ENCODE measurements at regions not wholly inside any gene's neighbourhood (a gene's known extent, or its start where the extent isn't known, plus 50 kb on each side); places are given as distances from the start of the nearest gene placed in this dataset.
"Not testable (repeated sequence)": the region's sequence is repeated elsewhere in the genome, so short reads cannot be mapped to it uniquely, and the experiment has no call there.

DNA sequence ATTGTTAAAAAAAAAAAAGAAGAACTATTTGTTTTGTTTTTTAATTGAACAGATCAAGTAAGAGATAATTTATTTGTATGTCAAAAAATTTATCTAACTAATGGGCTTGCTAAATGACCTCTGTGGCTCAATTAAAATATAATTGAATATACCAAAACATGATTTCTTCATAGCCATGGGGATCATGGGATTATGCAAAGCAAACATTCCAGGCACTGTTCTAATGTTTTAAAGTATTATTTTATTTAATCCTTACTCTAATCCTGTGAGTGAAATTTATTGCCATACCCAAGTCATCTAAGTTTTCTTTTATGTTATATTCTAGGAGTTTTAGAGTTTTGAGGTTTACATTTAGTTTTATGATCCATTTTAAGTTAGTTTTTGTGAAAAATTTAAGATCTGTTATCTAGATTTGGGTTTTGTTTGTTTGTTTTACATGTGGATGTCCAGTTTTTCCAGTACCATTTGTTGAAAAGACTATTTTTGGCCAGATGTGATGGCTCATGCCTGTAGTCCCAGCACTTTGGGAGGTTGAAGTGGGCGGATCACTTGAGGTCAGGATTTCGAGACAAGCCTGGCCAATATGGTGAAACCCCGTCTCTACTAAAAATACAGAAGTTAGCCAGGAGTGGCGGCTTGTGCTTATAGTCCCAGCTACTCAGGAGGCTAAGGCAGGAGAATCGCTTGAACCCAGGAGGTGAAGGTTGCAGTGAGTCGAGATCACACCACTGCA lies 52.3 kb upstream of the CNOT10 start:
- no peak for DNase-seq

DNA sequence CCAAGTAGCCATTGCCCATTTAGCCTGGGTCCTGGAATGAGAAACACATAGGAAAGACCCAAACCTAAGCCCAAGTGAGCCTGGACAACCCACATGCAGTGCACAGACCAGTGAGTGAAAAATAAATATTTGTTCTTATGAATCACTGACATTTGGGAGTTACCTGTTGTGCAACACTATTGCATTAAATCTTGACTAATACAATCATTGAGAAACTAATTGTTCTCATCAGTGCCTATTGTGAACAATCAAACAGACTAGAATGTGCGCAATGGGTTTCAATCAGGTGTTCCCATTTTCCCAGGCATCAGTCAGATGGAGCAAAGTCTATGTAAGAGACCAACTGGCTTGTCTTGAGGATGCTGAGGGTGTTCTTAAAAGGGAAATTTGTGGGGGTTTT lies 54.7 kb upstream of the CNOT10 start:
- DNase-seq, result no peak

DNA sequence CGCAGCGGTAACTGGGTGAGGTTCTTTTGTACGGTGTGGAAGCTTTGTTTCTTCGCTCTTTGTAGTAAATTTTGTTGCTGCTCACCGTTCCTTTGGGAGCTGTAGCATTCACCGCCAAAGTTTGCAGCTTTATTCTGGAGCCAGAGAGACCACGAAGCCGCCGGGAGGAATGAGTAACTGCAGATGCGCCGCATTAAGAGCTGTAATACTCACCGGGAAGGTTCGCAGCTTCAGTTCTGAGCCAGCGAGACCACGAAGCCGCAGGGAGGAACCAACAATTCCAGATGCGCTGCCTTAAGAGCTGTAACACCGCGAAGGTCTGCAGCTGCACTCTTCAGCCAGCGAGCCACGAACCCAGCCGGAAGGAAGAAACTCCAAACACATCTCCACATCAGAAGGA lies 56.0 kb upstream of the DYNC1LI1 start:
- peak; percentile 26 for DNase-seq

DNA sequence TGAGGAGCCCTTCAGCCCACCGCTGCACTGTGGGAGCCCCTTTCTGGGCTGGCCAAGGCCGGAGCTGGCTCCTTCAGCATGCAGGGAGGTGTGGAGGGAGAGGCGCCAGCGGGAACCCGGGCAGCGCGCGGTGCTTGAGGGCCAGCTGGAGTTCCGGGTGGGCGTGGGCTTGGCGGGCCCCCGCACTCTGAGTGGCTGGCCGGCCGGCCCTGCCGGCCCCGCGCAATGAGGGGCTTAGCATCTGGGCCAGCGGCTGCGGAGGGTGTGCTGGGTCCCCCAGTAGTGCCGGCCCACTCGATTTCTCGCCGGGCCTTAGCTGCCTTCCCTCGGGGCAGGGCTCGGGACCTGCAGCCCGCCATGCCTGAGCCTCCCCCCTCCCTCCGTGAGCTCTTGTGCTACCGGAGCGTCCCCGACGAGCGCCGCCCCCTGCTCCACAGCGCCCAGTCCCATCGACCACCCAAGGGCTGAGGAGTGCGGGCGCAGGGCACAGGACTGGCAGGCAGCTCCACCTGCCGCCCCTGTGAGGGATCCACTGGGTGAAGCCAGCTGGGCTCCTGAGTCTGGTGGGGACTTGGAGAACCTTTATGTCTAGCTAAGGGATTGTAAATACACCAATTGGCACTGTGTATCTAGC lies 55.0 kb upstream of the DYNC1LI1 start:
- not testable (repeated sequence) for DNase-seq

DNA sequence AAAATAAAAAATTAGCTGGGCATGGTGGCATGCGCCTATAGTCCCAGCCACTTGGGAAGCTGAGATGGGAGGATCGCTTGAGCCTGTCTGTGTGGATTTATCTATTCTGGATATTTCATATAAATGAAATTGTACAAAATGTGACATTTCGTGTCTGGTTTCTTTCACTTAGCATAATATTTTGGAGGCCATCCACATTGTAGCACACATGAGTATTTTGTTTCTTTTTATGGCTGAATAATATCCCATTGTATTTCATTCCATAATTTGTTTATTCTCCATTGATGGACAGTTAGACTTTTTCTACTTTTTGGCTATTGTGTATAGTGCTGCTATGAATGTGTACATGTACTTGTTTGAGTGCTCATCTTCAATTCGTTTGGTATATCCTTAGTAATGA lies 52.9 kb upstream of the DYNC1LI1 start:
- DNase-seq, result no peak

DNA sequence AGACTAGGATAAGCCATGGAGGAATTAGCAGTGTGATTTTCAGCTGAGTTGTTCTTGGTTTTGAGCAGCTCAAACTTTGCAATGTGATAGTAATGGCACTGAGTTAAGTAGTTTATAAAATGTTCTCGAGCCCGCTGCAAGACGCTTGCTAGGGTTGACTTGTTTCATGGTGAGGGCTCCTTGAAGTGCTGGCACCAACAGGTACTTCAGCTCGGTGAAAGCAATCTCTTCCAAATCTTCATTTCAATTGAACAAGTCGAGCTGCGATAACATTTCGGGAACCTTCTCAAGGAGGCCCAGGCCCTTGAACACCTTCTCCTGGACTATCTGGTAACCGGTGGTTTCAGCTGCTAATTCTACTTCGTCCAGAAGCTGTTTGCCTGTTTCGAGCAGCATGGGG lies 50.8 kb upstream of the DYNC1LI1 start:
- no peak for DNase-seq

DNA sequence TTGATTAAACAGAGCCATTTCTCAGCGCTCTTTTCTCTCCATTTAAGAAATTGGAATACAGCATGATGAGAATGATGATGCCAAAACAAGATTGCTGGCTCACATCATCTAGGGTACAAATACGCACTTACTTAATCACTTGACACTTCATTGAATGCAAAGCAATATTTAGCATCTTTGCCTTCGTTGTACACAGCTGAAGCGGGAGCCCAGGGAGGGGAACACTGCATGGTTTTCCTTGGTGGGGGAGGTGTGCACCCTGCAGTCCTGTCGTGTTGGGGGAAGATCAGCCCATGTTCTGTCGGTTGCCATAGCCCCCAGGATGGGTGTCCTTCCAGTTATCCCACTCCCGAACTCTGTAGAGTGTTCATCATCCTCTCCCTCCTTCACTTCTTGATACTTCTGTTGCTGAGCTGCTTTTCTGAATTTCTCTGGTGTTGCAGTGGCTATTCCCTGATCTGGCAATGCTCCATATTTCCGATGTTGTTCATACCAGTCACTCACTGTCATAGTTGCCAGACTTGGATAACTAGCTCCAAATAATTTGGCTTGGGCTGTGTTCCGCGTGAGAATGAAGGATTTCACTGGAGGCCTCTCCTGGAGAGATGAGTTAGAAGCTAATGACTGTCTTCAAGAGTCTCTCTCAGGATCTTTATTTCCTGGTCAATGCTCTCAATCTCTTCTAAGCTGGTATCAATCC lies 50.1 kb upstream of the DYNC1LI1 start:
- no peak for DNase-seq
